Nephron progenitor cell (in vitro differentiated cells): ENCODE measurements at regions not wholly inside any gene's neighbourhood (a gene's known extent, or its start where the extent isn't known, plus 50 kb on each side); places are given as distances from the start of the nearest gene placed in this dataset.

ENCODE experiments used
- DNase-seq: peaks from one replicate; pipeline ENCODE4 v3.0.0; 2021
- H3K27ac Mint-ChIP-seq: 2 replicates; pipeline ENCODE4 v1.8.0; 2021; ENCODE audit warnings: mild to moderate bottlenecking, moderate library complexity, mixed read lengths
- H3K27me3 Mint-ChIP-seq: 2 replicates; pipeline ENCODE4 v1.8.0; 2021; ENCODE audit warnings: mild to moderate bottlenecking, low read depth, mixed read lengths; ENCODE audit not compliant: poor library complexity
- H3K36me3 Mint-ChIP-seq: 2 replicates; pipeline ENCODE4 v1.8.0; 2021; ENCODE audit warnings: low read depth, mixed read lengths
- H3K4me1 Mint-ChIP-seq: 2 replicates; pipeline ENCODE4 v1.8.0; 2021; ENCODE audit warnings: mixed read lengths
- H3K4me3 Mint-ChIP-seq: 2 replicates; pipeline ENCODE4 v1.8.0; 2021; ENCODE audit warnings: mild to moderate bottlenecking, moderate library complexity, mixed read lengths
- H3K9me3 Mint-ChIP-seq: 2 replicates; pipeline ENCODE4 v1.8.0; 2021; ENCODE audit warnings: mild to moderate bottlenecking, moderate library complexity, mixed read lengths
- TF ChIP-seq, protein P1 (sequence below): fragments of 200-600 bp; sonication (generic); IDR thresholded peaks from 2 replicates; pipeline ENCODE4 v1.5.0; 2021; ENCODE audit warnings: antibody characterized with exemption

GRCh38 chr2:151027151-151027550 lies 234.5 kb downstream of the RBM43 start:
- H3K9me3 Mint-ChIP-seq: no peaks in the 10 kb centered on the region
- H3K4me3 Mint-ChIP-seq: no peak overlapping the region
- H3K4me1 Mint-ChIP-seq: peaks cover 5% of the 10 kb centered on the region
- no peak for DNase-seq
- TF ChIP-seq, protein P1, sequence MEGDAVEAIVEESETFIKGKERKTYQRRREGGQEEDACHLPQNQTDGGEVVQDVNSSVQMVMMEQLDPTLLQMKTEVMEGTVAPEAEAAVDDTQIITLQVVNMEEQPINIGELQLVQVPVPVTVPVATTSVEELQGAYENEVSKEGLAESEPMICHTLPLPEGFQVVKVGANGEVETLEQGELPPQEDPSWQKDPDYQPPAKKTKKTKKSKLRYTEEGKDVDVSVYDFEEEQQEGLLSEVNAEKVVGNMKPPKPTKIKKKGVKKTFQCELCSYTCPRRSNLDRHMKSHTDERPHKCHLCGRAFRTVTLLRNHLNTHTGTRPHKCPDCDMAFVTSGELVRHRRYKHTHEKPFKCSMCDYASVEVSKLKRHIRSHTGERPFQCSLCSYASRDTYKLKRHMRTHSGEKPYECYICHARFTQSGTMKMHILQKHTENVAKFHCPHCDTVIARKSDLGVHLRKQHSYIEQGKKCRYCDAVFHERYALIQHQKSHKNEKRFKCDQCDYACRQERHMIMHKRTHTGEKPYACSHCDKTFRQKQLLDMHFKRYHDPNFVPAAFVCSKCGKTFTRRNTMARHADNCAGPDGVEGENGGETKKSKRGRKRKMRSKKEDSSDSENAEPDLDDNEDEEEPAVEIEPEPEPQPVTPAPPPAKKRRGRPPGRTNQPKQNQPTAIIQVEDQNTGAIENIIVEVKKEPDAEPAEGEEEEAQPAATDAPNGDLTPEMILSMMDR: no peak
- H3K27ac Mint-ChIP-seq: no peak overlapping the region
- H3K27me3 Mint-ChIP-seq: peaks cover 3% of the 10 kb centered on the region
- H3K36me3 Mint-ChIP-seq: no peaks in the 10 kb centered on the region

DNA sequence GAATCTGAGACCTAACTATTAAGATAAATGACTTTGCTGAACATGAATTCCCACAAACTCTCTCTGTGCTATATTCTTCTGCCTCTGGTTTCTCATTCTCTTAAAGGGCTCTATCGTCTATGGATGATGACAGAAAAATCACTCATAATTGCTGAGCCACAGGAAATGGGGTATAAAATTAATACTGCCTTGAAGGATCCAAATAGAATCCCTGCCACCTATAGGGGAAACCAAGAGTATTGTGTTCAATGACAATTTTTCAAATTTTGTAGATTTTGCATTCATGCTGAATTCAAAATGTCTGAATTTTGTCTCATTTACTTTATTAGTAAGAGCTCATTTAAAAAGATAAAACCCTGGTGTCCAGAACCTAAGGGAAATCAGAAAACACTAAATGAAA lies 235.8 kb downstream of the RBM43 start:
- no peak overlapping the region for H3K27ac Mint-ChIP-seq
- H3K27me3 Mint-ChIP-seq: peaks cover 3% of the 10 kb centered on the region
- H3K4me3 Mint-ChIP-seq: no peak overlapping the region
- H3K9me3 Mint-ChIP-seq: no peaks in the 10 kb centered on the region
- no peaks in the 10 kb centered on the region for H3K36me3 Mint-ChIP-seq
- peaks cover 5% of the 10 kb centered on the region for H3K4me1 Mint-ChIP-seq
- TF ChIP-seq, protein P1: no peak
- DNase-seq: no peak

- H3K9me3 Mint-ChIP-seq: no peaks in the 10 kb centered on the region
These were observed 236.9 kb downstream of the RBM43 start for GRCh38 chr2:151024696-151025251.

GRCh38 chr2:151021747-151022452 lies 239.8 kb downstream of the RBM43 start:
- Mint-ChIP-seq H3K27me3 (no peaks in the 10 kb centered on the region), H3K27ac (no peak overlapping the region), H3K9me3 (peaks cover 6% of the 10 kb centered on the region), H3K36me3 (no peaks in the 10 kb centered on the region), H3K4me1 (peaks cover 10% of the 10 kb centered on the region), H3K4me3 (no peak overlapping the region)
- TF ChIP-seq, protein P1: no peak
- no peak for DNase-seq

More at GRCh38 chr2:151024696-151025251, 236.9 kb downstream of the RBM43 start:
- Mint-ChIP-seq H3K4me1 (peaks cover 9% of the 10 kb centered on the region), H3K36me3 (no peaks in the 10 kb centered on the region), H3K27me3 (peaks cover 3% of the 10 kb centered on the region), H3K4me3 (no peak overlapping the region), H3K27ac (no peak overlapping the region)
- TF ChIP-seq, protein P1: no peak
- DNase-seq: no peak

DNA sequence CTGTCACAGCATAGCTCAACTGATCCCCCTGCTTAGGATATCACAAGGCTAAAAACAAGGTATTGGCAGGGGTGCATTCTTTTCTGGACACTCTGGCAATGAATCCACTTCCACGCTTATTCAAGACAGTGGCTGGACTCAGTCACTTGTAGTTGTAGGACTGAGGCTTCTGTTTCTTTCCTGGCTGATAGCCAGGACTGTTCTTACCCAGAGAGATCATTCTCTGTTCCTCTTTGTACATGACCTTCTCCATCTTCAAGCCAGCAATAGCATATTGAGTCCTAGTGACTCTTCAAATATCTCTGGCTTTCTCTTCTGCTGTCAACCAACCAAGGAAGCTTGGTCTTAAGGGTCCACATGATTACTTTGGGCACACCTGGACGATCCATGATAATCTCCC lies 241.3 kb downstream of the RBM43 start:
- H3K4me3 Mint-ChIP-seq: no peak overlapping the region
- DNase-seq: no peak
- H3K27ac Mint-ChIP-seq: no peak overlapping the region

More for the DNA sequence above, 241.3 kb downstream of the RBM43 start:
- Mint-ChIP-seq H3K36me3 (no peaks in the 10 kb centered on the region), H3K9me3 (peaks cover 6% of the 10 kb centered on the region), H3K4me1 (peaks cover 10% of the 10 kb centered on the region), H3K27me3 (peaks cover 2% of the 10 kb centered on the region)
- TF ChIP-seq, protein P1: no peak
